ENCODE measurements at regions not wholly inside any gene's neighbourhood (a gene's known extent, or its start where the extent isn't known, plus 50 kb on each side); places are given as distances from the start of the nearest gene placed in this dataset.

- DNase-seq (ENCODE audit: low read depth, low spot score), result peak; percentile 70
- TF ChIP-seq CTCF (IDR thresholded peaks at IDR 0.05; ENCODE audit: low read depth, low read length), result peak; percentile 87
- in situ Hi-C loops (cut with HindIII; ENCODE audit: low sequenced_read_pairs), result no loop called here
- H3K4me3 ChIP-seq (ENCODE audit: low read depth, low read length), result no peak overlapping the region
These were observed 127.9 kb upstream of the PRSS58 start for GRCh38 chr7:142385491-142386340.

- DNase-seq (ENCODE audit: low read depth, low spot score), result peak; percentile 46
- no peak overlapping the region for H3K4me3 ChIP-seq (ENCODE audit: low read depth, low read length)
- TF ChIP-seq CTCF (IDR thresholded peaks at IDR 0.05; ENCODE audit: low read depth, low read length), result no peak
- in situ Hi-C loops (cut with HindIII; ENCODE audit: low sequenced_read_pairs), result no loop called here
These were observed 126.7 kb upstream of the PRSS58 start for GRCh38 chr7:142384493-142384922.

- no peak for DNase-seq (ENCODE audit: low read depth, low spot score)
- H3K4me3 ChIP-seq (ENCODE audit: low read depth, low read length), result no peak overlapping the region
- no peak for TF ChIP-seq CTCF (IDR thresholded peaks at IDR 0.05; ENCODE audit: low read depth, low read length)
- in situ Hi-C loops (cut with HindIII; ENCODE audit: low sequenced_read_pairs), result no loop called here
These were observed 126.1 kb upstream of the PRSS58 start for GRCh38 chr7:142383841-142384492.

GRCh38 chr7:142381727-142382390 is 124.0 kb upstream of the PRSS58 start:
- no peak for DNase-seq (ENCODE audit: low read depth, low spot score)
- in situ Hi-C loops (cut with HindIII; ENCODE audit: low sequenced_read_pairs), result no loop called here
- no peak for TF ChIP-seq CTCF (IDR thresholded peaks at IDR 0.05; ENCODE audit: low read depth, low read length)
- no peak overlapping the region for H3K4me3 ChIP-seq (ENCODE audit: low read depth, low read length)

GRCh38 chr7:142380069-142380468 is 122.2 kb upstream of the PRSS58 start:
- no peak for DNase-seq (ENCODE audit: low read depth, low spot score)
- in situ Hi-C loops (cut with HindIII; ENCODE audit: low sequenced_read_pairs), result no loop called here
- TF ChIP-seq CTCF (IDR thresholded peaks at IDR 0.05; ENCODE audit: low read depth, low read length), result no peak
- no peak overlapping the region for H3K4me3 ChIP-seq (ENCODE audit: low read depth, low read length)

- TF ChIP-seq CTCF (IDR thresholded peaks at IDR 0.05; ENCODE audit: low read depth, low read length), result no peak
- in situ Hi-C loops (cut with HindIII; ENCODE audit: low sequenced_read_pairs), result no loop called here
- DNase-seq (ENCODE audit: low read depth, low spot score), result no peak
- no peak overlapping the region for H3K4me3 ChIP-seq (ENCODE audit: low read depth, low read length)
These were observed 121.5 kb upstream of the PRSS58 start for GRCh38 chr7:142379201-142379885.
